ENCODE measurements at regions not wholly inside any gene's neighbourhood (a gene's known extent, or its start where the extent isn't known, plus 50 kb on each side); places are given as distances from the start of the nearest gene placed in this dataset.

GRCh38 chr3:194806991-194807630 is 121.4 kb downstream of the FAM43A start:
- TF ChIP-seq CTCF (IDR thresholded peaks at IDR 0.05; ENCODE audit: low read depth, low read length) = no peak
- no peak overlapping the region for H3K4me3 ChIP-seq (ENCODE audit: low read depth, low read length)

GRCh38 chr3:194808640-194809097 is 123.0 kb downstream of the FAM43A start:
- TF ChIP-seq CTCF (IDR thresholded peaks at IDR 0.05; ENCODE audit: low read depth, low read length) = no peak

GRCh38 chr3:194809382-194809781 is 123.7 kb downstream of the FAM43A start:
- TF ChIP-seq CTCF (IDR thresholded peaks at IDR 0.05; ENCODE audit: low read depth, low read length) = no peak
- H3K4me3 ChIP-seq (ENCODE audit: low read depth, low read length) = no peak overlapping the region

More at GRCh38 chr3:194808640-194809097, 123.0 kb downstream of the FAM43A start:
- no peak overlapping the region for H3K4me3 ChIP-seq (ENCODE audit: low read depth, low read length)

- no peak overlapping the region for H3K4me3 ChIP-seq (ENCODE audit: low read depth, low read length)
- no peak for TF ChIP-seq CTCF (IDR thresholded peaks at IDR 0.05; ENCODE audit: low read depth, low read length)
Measured at GRCh38 chr3:194810076-194810475, 124.4 kb downstream of the FAM43A start.

- no peak for TF ChIP-seq CTCF (IDR thresholded peaks at IDR 0.05; ENCODE audit: low read depth, low read length)
- no peak overlapping the region for H3K4me3 ChIP-seq (ENCODE audit: low read depth, low read length)
Measured at GRCh38 chr3:194811118-194811517, 125.4 kb downstream of the FAM43A start.

GRCh38 chr3:194812176-194812575 is 126.5 kb downstream of the FAM43A start:
- no peak for TF ChIP-seq CTCF (IDR thresholded peaks at IDR 0.05; ENCODE audit: low read depth, low read length)
- H3K4me3 ChIP-seq (ENCODE audit: low read depth, low read length) = no peak overlapping the region

- TF ChIP-seq CTCF (IDR thresholded peaks at IDR 0.05; ENCODE audit: low read depth, low read length) = no peak
- H3K4me3 ChIP-seq (ENCODE audit: low read depth, low read length) = no peak overlapping the region
Measured at GRCh38 chr3:194814878-194815357, 129.2 kb downstream of the FAM43A start.
